GM12878 (cell line): ENCODE measurements at regions not wholly inside any gene's neighbourhood (a gene's known extent, or its start where the extent isn't known, plus 50 kb on each side); places are given as distances from the start of the nearest gene placed in this dataset.

Source experiments
- ATAC-seq: fragments of 200-7000 bp; cut with Tn5 transposase; 3 replicates; pipeline ENCODE4 v1.9.1; 2020; ENCODE audit warnings: mild to moderate bottlenecking, moderate library complexity
- BruUV-seq: library from RNA; stranded (reverse); fragments of 400-500 nt; replicated peaks from 2 replicates; lab custom pipeline; 2021; lab: Mats Ljungman, UMichigan
- CTCF ChIA-PET: fragments of 300-600 bp; sonication (Branson Sonifier 250); formaldehyde crosslinking; extraction: SDS; loops from one replicate; lab custom pipeline; 2021; ENCODE audit warnings: inconsistent platforms; lab: Yijun Ruan, JAX
- POLR2A ChIA-PET: fragments of 350-600 bp; formaldehyde crosslinking; extraction: SDS; loops from one replicate; lab custom pipeline; 2021; ENCODE audit warnings: inconsistent platforms; lab: Charles Lee
- RAD21 ChIA-PET: fragments of 300-600 bp; sonication (Branson Sonifier 250); formaldehyde crosslinking; loops from one replicate; lab custom pipeline; 2023; ENCODE audit warnings: antibody characterized with exemption; ENCODE audit not compliant: unreplicated experiment; lab: Charles Lee
- SMC1A ChIA-PET: fragments of 300-600 bp; sonication (Branson Sonifier 250); formaldehyde crosslinking; loops from one replicate; lab custom pipeline; 2023; ENCODE audit not compliant: unreplicated experiment, uncharacterized antibody; lab: Charles Lee
- DNase-seq: peaks from one replicate; pipeline ENCODE4 v3.0.0-alpha.2; 2011; ENCODE audit warnings: low read depth, low spot score
- FAIRE-seq: peaks from 3 replicates; lab custom pipeline; 2011; peaks lifted over from hg19 to GRCh38; lab: Jason Lieb, UNC
- H2AFZ ChIP-seq: 2 replicates; pipeline ENCODE4 v1.6.0; 2011; ENCODE audit warnings: low read depth, low read length, control low read depth; ENCODE audit not compliant: control insufficient read depth
- H3K27ac ChIP-seq: 2 replicates; pipeline ENCODE4 v1.5.1; 2011; ENCODE audit warnings: control low read depth; ENCODE audit not compliant: control insufficient read depth, insufficient read depth
- H3K27me3 ChIP-seq, 2 experiments: replicated peaks in 1 of 2; 2 replicates each; pipeline versions ENCODE4 v1.6.0 to v1.6.1; 2011; ENCODE audit warnings: low read length in 1 of 2; ENCODE audit not compliant: control insufficient read depth in 2 of 2, insufficient read depth in 2 of 2
- H3K36me3 ChIP-seq, 2 experiments: 2 replicates each; pipeline ENCODE4 v1.5.1; 2011; ENCODE audit warnings: low read length in 1 of 2; ENCODE audit not compliant: control insufficient read depth in 2 of 2, insufficient read depth in 2 of 2
- H3K4me1 ChIP-seq: 2 replicates; pipeline ENCODE4 v1.6.1; 2011; ENCODE audit warnings: mild to moderate bottlenecking, low read length, moderate library complexity, mixed read lengths; ENCODE audit not compliant: control insufficient read depth, insufficient read depth
- H3K4me2 ChIP-seq: 2 replicates; pipeline ENCODE4 v1.6.0; 2011; ENCODE audit warnings: control low read depth; ENCODE audit not compliant: control insufficient read depth, insufficient read depth
- H3K4me3 ChIP-seq: fragments of 200-600 bp; sonication (generic); 2 replicates; pipeline ENCODE4 v1.5.1; 2016
- H3K79me2 ChIP-seq: 2 replicates; pipeline ENCODE4 v1.6.0; 2011; ENCODE audit warnings: low read length; ENCODE audit not compliant: control insufficient read depth, insufficient read depth
- H3K9ac ChIP-seq: 2 replicates; pipeline ENCODE4 v1.8.0; 2011; ENCODE audit warnings: low read length, control low read depth, mixed read lengths; ENCODE audit not compliant: control insufficient read depth, insufficient read depth
- H3K9me3 ChIP-seq: replicated peaks from 3 replicates; pipeline ENCODE4 v1.5.1; 2011; ENCODE audit warnings: mild to moderate bottlenecking, low read length; ENCODE audit not compliant: control insufficient read depth, insufficient read depth
- H4K20me1 ChIP-seq: 2 replicates; pipeline ENCODE4 v1.6.0; 2011; ENCODE audit not compliant: control insufficient read depth, insufficient read depth
- CHD1 ChIP-seq: IDR thresholded peaks from 2 replicates; pipeline ENCODE4 v1.6.1; 2012; ENCODE audit warnings: low read depth, low read length, improper control_type of control experiment
- CREB1 ChIP-seq: IDR thresholded peaks from 2 replicates; pipeline ENCODE4 v1.6.1; 2012; ENCODE audit warnings: low read depth, mild to moderate bottlenecking, inconsistent platforms
- DPF2 ChIP-seq: fragments of 450-650 bp; IDR thresholded peaks from 2 replicates; pipeline ENCODE4 v1.6.1; 2017; ENCODE audit warnings: mild to moderate bottlenecking
- EED ChIP-seq: sonication (generic); IDR thresholded peaks from 2 replicates; pipeline ENCODE4 v1.6.1; 2016; ENCODE audit warnings: antibody characterized with exemption, low read depth
- GATAD2B ChIP-seq: fragments of 450-650 bp; conservative IDR thresholded peaks from 2 replicates; pipeline ENCODE4 v1.6.1; 2017; ENCODE audit warnings: low read depth, mild to moderate bottlenecking, moderate library complexity
- JUNB ChIP-seq: IDR thresholded peaks from 2 replicates; pipeline ENCODE4 v1.6.1; 2016; ENCODE audit warnings: antibody characterized with exemption, mild to moderate bottlenecking
- NR2C2 ChIP-seq: IDR thresholded peaks from 2 replicates; pipeline ENCODE4 v1.6.1; 2011; ENCODE audit warnings: borderline replicate concordance, low read depth; ENCODE audit not compliant: control insufficient read depth, insufficient read length
- NR2F1 ChIP-seq: fragments of 450-650 bp; conservative IDR thresholded peaks from 2 replicates; pipeline ENCODE4 v1.6.1; 2017; ENCODE audit warnings: mild to moderate bottlenecking
- PAX8 ChIP-seq: fragments of 450-650 bp; IDR thresholded peaks from 2 replicates; pipeline ENCODE4 v1.6.1; 2017; ENCODE audit warnings: mild to moderate bottlenecking, moderate library complexity
- SIX5 ChIP-seq: IDR thresholded peaks from 2 replicates; pipeline ENCODE4 v1.6.1; 2011; ENCODE audit warnings: mild to moderate bottlenecking, low read depth, low read length, moderate library complexity; ENCODE audit not compliant: severe bottlenecking
- SRF ChIP-seq, 2 experiments: IDR thresholded peaks; 2 replicates each; pipeline ENCODE4 v1.6.1; 2011; ENCODE audit warnings: low read depth in 2 of 2, low read length in 2 of 2, mild to moderate bottlenecking in 1 of 2, moderate library complexity in 1 of 2
- ZBED1 ChIP-seq: IDR thresholded peaks from 2 replicates; pipeline ENCODE4 v1.6.1; 2016; ENCODE audit warnings: borderline replicate concordance
- WGBS: methylation state at CpG from one replicate; pipeline ENCODE4 v1.1.6; 2016; ENCODE audit warnings: low lambda C conversion rate; ENCODE audit not compliant: insufficient replicate concordance, insufficient coverage; ENCODE audit errors: missing lambda C conversion rate; 5-methylcytosine and 5-hydroxymethylcytosine counted together
- in situ Hi-C: fragments of 300-500 bp; cut with MboI; formaldehyde crosslinking; loops from 9 replicates; pipeline ENCODE4 v1.14.3; 2018; ENCODE audit warnings: mixed read lengths
- intact Hi-C: fragments of 100-400 bp; cut with micrococcal nuclease; formaldehyde crosslinking; loops from one replicate; pipeline ENCODE4 v1.14.2; 2022; ENCODE audit not compliant: unreplicated experiment
- TF ChIP-seq, protein P1 (sequence below): fragments of 450-650 bp; IDR thresholded peaks from 2 replicates; pipeline ENCODE4 v1.6.1; 2017; ENCODE audit warnings: borderline replicate concordance
- TF ChIP-seq, protein P2 (sequence below): fragments of 450-650 bp; IDR thresholded peaks from 2 replicates; pipeline ENCODE4 v1.6.1; 2017; ENCODE audit warnings: mild to moderate bottlenecking
- TF ChIP-seq, protein P3 (sequence below), 3 experiments: IDR thresholded peaks in 2 of 3; conservative IDR thresholded peaks in 1 of 3; 2 replicates each; pipeline ENCODE4 v1.5.1; 2011; ENCODE audit warnings: low read depth in 3 of 3, low read length in 3 of 3, mild to moderate bottlenecking in 3 of 3, control low read depth in 2 of 3, moderate library complexity in 2 of 3, inconsistent platforms in 1 of 3, mixed read lengths in 1 of 3; ENCODE audit not compliant: control insufficient read depth in 2 of 3, insufficient read depth in 1 of 3; ENCODE audit errors: extremely low read depth in 1 of 3
- TF ChIP-seq, protein P4 (sequence below): fragments of 450-650 bp; IDR thresholded peaks from 2 replicates; pipeline ENCODE4 v1.6.1; 2014; ENCODE audit warnings: mild to moderate bottlenecking

DNA sequence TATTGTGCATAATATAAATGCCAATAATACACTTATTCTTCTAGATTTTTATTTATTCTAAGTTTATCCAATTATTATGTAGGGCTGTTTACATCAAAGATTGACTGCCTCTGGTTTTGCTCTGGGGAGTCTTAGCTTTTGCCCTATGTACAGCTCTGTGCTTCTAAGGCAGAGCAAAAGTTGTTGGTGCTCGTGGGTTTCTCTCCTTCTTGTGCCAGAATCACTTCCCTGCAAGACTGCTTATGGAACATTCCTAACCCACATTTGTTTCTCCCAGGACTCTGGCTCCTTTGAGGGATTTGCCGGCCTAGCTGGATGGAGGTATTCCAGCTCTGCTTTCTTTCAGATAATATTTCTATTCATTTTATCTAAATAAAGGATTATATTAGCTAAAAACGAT lies 849.1 kb downstream of the USP25 start (continued):
- TF ChIP-seq, protein P1, sequence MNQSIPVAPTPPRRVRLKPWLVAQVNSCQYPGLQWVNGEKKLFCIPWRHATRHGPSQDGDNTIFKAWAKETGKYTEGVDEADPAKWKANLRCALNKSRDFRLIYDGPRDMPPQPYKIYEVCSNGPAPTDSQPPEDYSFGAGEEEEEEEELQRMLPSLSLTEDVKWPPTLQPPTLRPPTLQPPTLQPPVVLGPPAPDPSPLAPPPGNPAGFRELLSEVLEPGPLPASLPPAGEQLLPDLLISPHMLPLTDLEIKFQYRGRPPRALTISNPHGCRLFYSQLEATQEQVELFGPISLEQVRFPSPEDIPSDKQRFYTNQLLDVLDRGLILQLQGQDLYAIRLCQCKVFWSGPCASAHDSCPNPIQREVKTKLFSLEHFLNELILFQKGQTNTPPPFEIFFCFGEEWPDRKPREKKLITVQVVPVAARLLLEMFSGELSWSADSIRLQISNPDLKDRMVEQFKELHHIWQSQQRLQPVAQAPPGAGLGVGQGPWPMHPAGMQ, result no peak
- no peak for TF ChIP-seq NR2C2
- TF ChIP-seq GATAD2B, result no peak
- no peak for TF ChIP-seq DPF2
- no peak for TF ChIP-seq EED

- Histone ChIP-seq H3K4me3 (no peak overlapping the region), H4K20me1 (no peaks in the 10 kb centered on the region), H3K36me3 (no peaks in the 10 kb centered on the region), H2AFZ (no peak overlapping the region)
- in situ Hi-C loops (no loop called here), intact Hi-C loops (no loop called here)
- RAD21 ChIA-PET, result no interaction called here
- FAIRE-seq (no peak), ATAC-seq (no peak), DNase-seq (no peak)
- POLR2A ChIA-PET, result no interaction called here
- SMC1A ChIA-PET, result no interaction called here
- CTCF ChIA-PET, result no interaction called here
- TF ChIP-seq SIX5, result no peak
- TF ChIP-seq CREB1, result no peak
- TF ChIP-seq, protein P2, sequence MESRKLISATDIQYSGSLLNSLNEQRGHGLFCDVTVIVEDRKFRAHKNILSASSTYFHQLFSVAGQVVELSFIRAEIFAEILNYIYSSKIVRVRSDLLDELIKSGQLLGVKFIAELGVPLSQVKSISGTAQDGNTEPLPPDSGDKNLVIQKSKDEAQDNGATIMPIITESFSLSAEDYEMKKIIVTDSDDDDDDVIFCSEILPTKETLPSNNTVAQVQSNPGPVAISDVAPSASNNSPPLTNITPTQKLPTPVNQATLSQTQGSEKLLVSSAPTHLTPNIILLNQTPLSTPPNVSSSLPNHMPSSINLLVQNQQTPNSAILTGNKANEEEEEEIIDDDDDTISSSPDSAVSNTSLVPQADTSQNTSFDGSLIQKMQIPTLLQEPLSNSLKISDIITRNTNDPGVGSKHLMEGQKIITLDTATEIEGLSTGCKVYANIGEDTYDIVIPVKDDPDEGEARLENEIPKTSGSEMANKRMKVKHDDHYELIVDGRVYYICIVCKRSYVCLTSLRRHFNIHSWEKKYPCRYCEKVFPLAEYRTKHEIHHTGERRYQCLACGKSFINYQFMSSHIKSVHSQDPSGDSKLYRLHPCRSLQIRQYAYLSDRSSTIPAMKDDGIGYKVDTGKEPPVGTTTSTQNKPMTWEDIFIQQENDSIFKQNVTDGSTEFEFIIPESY, result no peak
- TF ChIP-seq, protein P3, sequence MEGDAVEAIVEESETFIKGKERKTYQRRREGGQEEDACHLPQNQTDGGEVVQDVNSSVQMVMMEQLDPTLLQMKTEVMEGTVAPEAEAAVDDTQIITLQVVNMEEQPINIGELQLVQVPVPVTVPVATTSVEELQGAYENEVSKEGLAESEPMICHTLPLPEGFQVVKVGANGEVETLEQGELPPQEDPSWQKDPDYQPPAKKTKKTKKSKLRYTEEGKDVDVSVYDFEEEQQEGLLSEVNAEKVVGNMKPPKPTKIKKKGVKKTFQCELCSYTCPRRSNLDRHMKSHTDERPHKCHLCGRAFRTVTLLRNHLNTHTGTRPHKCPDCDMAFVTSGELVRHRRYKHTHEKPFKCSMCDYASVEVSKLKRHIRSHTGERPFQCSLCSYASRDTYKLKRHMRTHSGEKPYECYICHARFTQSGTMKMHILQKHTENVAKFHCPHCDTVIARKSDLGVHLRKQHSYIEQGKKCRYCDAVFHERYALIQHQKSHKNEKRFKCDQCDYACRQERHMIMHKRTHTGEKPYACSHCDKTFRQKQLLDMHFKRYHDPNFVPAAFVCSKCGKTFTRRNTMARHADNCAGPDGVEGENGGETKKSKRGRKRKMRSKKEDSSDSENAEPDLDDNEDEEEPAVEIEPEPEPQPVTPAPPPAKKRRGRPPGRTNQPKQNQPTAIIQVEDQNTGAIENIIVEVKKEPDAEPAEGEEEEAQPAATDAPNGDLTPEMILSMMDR (IDR thresholded peaks at IDR 0.05 in 2 of 3, conservative IDR thresholded peaks at IDR 0.05 in 1 of 3; ENCODE audit: control insufficient read depth in 2 of 3, extremely low read depth in 1 of 3, insufficient read depth in 1 of 3, low read depth in 3 of 3, low read length in 3 of 3), result no peak
- TF ChIP-seq CHD1, result no peak
- no peak for TF ChIP-seq JUNB
- TF ChIP-seq, protein P4, sequence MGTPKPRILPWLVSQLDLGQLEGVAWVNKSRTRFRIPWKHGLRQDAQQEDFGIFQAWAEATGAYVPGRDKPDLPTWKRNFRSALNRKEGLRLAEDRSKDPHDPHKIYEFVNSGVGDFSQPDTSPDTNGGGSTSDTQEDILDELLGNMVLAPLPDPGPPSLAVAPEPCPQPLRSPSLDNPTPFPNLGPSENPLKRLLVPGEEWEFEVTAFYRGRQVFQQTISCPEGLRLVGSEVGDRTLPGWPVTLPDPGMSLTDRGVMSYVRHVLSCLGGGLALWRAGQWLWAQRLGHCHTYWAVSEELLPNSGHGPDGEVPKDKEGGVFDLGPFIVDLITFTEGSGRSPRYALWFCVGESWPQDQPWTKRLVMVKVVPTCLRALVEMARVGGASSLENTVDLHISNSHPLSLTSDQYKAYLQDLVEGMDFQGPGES, result no peak
- TF ChIP-seq PAX8, result no peak
- TF ChIP-seq NR2F1, result no peak
- TF ChIP-seq SRF (IDR thresholded peaks at IDR 0.05; ENCODE audit: low read depth in 2 of 2, low read length in 2 of 2), result no peak
- TF ChIP-seq ZBED1, result no peak
- TF ChIP-seq GATAD2B, result no peak
- TF ChIP-seq, all 136 proteins: peak for 0
- Histone ChIP-seq H3K9ac (no peak overlapping the region), H3K27me3 (no peaks in the 10 kb centered on the region), H3K79me2 (no peaks in the 10 kb centered on the region), H3K9me3 (no peaks in the 10 kb centered on the region), H3K4me2 (no peak overlapping the region), H3K27ac (no peak overlapping the region), H3K4me1 (no peaks in the 10 kb centered on the region)
- WGBS, result 13% methylated on average over 3 of the region's 3 CpGs
- BruUV-seq, result no TSS peak
Measured at GRCh38 chr21:16579538-16579937, 849.8 kb downstream of the USP25 start.
